Skin epidermis (tissue), 12 donors: ENCODE measurements at regions not wholly inside any gene's neighbourhood (a gene's known extent, or its start where the extent isn't known, plus 50 kb on each side); places are given as distances from the start of the nearest gene placed in this dataset.

Experiments used
- H3K27ac ChIP-seq, 21 experiments: fragments of 200-600 bp; sonication (generic) in 11 of 21; one replicate each; pipeline ENCODE4 v1.5.0; 2020; ENCODE audit warnings: mild to moderate bottlenecking in 3 of 21, inconsistent platforms in 2 of 21, moderate library complexity in 2 of 21
- H3K4me3 ChIP-seq, 7 experiments: fragments of 200-600 bp; sonication (generic) in 2 of 7; one replicate each; pipeline ENCODE4 v1.5.0; 2020; ENCODE audit warnings: inconsistent platforms in 2 of 7, mild to moderate bottlenecking in 2 of 7, moderate library complexity in 1 of 7

- Histone ChIP-seq H3K27ac (no peak overlapping the region), H3K4me3 (no peak overlapping the region)
Measured at GRCh38 chr18:40494603-40495002, 1460.4 kb upstream of the PIK3C3 start.

- Histone ChIP-seq H3K4me3 (no peak overlapping the region), H3K27ac (no peak overlapping the region)
Measured at GRCh38 chr18:40493316-40493715, 1461.7 kb upstream of the PIK3C3 start.

- H3K4me3 ChIP-seq: no peak overlapping the region
- H3K27ac ChIP-seq: no peak overlapping the region
Measured at GRCh38 chr18:40489301-40489700, 1465.7 kb upstream of the PIK3C3 start.

GRCh38 chr18:40485318-40485717 lies 1469.7 kb upstream of the PIK3C3 start:
- Histone ChIP-seq H3K27ac (no peak overlapping the region), H3K4me3 (no peak overlapping the region)

GRCh38 chr18:40473221-40474029 lies 1481.6 kb upstream of the PIK3C3 start:
- Histone ChIP-seq H3K27ac (no peak overlapping the region), H3K4me3 (no peak overlapping the region)

- no peak overlapping the region for H3K4me3 ChIP-seq
- H3K27ac ChIP-seq: no peak overlapping the region
Measured at GRCh38 chr18:40470723-40471122, 1484.3 kb upstream of the PIK3C3 start.

- Histone ChIP-seq H3K4me3 (no peak overlapping the region), H3K27ac (no peak overlapping the region)
Measured at GRCh38 chr18:40469851-40470250, 1485.2 kb upstream of the PIK3C3 start.

GRCh38 chr18:40469316-40469715 lies 1485.7 kb upstream of the PIK3C3 start:
- Histone ChIP-seq H3K4me3 (no peak overlapping the region), H3K27ac (no peak overlapping the region)

- H3K27ac ChIP-seq: no peak overlapping the region
Measured at GRCh38 chr18:40464032-40464431, 1491.0 kb upstream of the PIK3C3 start.

GRCh38 chr18:40453903-40454302 lies 1501.1 kb upstream of the PIK3C3 start:
- H3K4me3 ChIP-seq: no peak overlapping the region
- H3K27ac ChIP-seq: no peak overlapping the region

More at GRCh38 chr18:40464032-40464431, 1491.0 kb upstream of the PIK3C3 start:
- no peak overlapping the region for H3K4me3 ChIP-seq

- Histone ChIP-seq H3K4me3 (no peak overlapping the region), H3K27ac (no peak overlapping the region)
Measured at GRCh38 chr18:40452599-40452998, 1502.4 kb upstream of the PIK3C3 start.

GRCh38 chr18:40450751-40451150 lies 1504.3 kb upstream of the PIK3C3 start:
- H3K4me3 ChIP-seq: no peak overlapping the region
- H3K27ac ChIP-seq: no peak overlapping the region

GRCh38 chr18:40447820-40448219 lies 1507.2 kb upstream of the PIK3C3 start:
- H3K27ac ChIP-seq: no peak overlapping the region
- H3K4me3 ChIP-seq: no peak overlapping the region

GRCh38 chr18:40440088-40440487 lies 1514.9 kb upstream of the PIK3C3 start:
- Histone ChIP-seq H3K4me3 (no peak overlapping the region), H3K27ac (no peak overlapping the region)

- Histone ChIP-seq H3K27ac (no peak overlapping the region), H3K4me3 (no peak overlapping the region)
Measured at GRCh38 chr18:40437517-40437916, 1517.5 kb upstream of the PIK3C3 start.

- no peak overlapping the region for H3K27ac ChIP-seq
- no peak overlapping the region for H3K4me3 ChIP-seq
Measured at GRCh38 chr18:40431071-40431985, 1523.7 kb upstream of the PIK3C3 start.

GRCh38 chr18:40423291-40423690 lies 1531.7 kb upstream of the PIK3C3 start:
- no peak overlapping the region for H3K4me3 ChIP-seq
- H3K27ac ChIP-seq: no peak overlapping the region

GRCh38 chr18:40420675-40421074 lies 1534.4 kb upstream of the PIK3C3 start:
- no peak overlapping the region for H3K27ac ChIP-seq
- no peak overlapping the region for H3K4me3 ChIP-seq

GRCh38 chr18:40417501-40417900 lies 1537.5 kb upstream of the PIK3C3 start:
- Histone ChIP-seq H3K27ac (no peak overlapping the region), H3K4me3 (no peak overlapping the region)

GRCh38 chr18:40415821-40416220 lies 1539.2 kb upstream of the PIK3C3 start:
- Histone ChIP-seq H3K27ac (no peak overlapping the region), H3K4me3 (no peak overlapping the region)
